AG09309 (cell line): ENCODE measurements at regions not wholly inside any gene's neighbourhood (a gene's known extent, or its start where the extent isn't known, plus 50 kb on each side); places are given as distances from the start of the nearest gene placed in this dataset.
"Not testable (repeated sequence)": the region's sequence is repeated elsewhere in the genome, so short reads cannot be mapped to it uniquely, and the experiment has no call there.

ENCODE experiments used
- DNase-seq: peaks from one replicate; pipeline ENCODE4 v3.0.0-alpha.2; 2010; ENCODE audit warnings: low read depth
- H3K4me3 ChIP-seq: 2 replicates; pipeline ENCODE4 v1.5.1; 2011; ENCODE audit warnings: mild to moderate bottlenecking, low read depth, low read length, moderate library complexity; ENCODE audit not compliant: control insufficient read depth
- TF ChIP-seq, protein P1 (sequence below): IDR thresholded peaks from 2 replicates; pipeline ENCODE4 v1.5.1; 2011; ENCODE audit warnings: mild to moderate bottlenecking, low read depth, low read length, inconsistent platforms; ENCODE audit not compliant: insufficient read depth, control insufficient read depth; ENCODE audit errors: missing control alignments

DNA sequence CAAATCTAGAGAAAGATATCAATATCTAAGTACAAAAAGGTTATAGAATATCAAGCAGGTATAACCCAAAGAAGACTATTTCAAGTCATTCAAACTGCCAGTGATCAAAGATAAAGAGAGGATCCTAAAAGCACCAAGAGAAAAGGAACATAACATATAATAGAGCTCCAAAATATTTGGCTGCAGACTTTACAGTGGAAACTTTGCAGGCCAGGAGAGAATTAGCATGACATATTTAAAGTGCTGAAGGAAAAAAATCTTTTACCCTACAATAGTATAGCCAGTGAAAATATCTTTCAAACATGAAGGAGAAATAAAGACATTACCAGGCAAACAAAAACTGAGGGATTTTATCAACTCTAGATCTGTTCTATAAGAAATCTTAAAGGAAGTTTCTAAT is 254.3 kb upstream of the ARHGEF26 start:
- DNase-seq: no peak
- H3K4me3 ChIP-seq: no peak overlapping the region
- TF ChIP-seq, protein P1, sequence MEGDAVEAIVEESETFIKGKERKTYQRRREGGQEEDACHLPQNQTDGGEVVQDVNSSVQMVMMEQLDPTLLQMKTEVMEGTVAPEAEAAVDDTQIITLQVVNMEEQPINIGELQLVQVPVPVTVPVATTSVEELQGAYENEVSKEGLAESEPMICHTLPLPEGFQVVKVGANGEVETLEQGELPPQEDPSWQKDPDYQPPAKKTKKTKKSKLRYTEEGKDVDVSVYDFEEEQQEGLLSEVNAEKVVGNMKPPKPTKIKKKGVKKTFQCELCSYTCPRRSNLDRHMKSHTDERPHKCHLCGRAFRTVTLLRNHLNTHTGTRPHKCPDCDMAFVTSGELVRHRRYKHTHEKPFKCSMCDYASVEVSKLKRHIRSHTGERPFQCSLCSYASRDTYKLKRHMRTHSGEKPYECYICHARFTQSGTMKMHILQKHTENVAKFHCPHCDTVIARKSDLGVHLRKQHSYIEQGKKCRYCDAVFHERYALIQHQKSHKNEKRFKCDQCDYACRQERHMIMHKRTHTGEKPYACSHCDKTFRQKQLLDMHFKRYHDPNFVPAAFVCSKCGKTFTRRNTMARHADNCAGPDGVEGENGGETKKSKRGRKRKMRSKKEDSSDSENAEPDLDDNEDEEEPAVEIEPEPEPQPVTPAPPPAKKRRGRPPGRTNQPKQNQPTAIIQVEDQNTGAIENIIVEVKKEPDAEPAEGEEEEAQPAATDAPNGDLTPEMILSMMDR: no peak

DNA sequence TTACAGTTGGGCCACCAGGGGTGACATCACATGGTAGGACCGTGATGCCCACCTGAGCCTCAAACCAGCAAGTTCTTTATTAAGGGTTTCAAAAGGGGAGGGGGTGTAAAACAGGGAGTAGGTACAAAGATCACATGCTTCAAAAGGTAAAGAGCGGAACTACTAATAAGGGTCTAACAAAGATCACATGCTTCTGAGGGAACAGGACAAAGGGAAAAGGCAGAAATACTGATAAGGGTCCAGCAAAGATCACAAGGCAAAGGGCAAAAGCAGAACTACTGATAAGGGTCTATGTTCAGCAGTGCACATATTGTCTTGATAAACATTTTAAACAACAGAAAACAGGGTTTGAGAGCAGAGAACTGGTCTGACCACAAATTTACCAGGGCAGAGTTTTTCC is 246.8 kb upstream of the ARHGEF26 start:
- DNase-seq, H3K4me3 ChIP-seq: not testable (repeated sequence)

DNA sequence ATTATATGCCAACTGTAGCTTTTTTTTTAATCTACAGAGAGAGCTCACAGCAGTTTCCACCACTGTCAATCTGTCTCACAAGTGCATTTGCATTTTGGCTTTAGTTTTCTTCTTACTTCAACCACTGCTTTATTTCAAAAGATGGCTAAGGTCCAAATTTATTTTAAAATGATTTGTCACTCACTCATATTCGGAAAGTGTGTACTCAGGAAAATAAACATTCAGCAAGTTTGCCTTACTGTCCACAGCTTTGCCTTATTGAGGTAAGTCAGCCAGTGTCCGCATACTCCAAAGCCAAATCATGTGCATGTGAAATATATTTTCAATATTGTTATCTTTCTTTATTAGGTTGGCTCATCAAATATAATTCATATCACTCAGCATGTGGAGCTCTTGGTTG is 240.7 kb upstream of the ARHGEF26 start:
- H3K4me3 ChIP-seq: no peak overlapping the region
- DNase-seq: no peak
- TF ChIP-seq, protein P1: no peak

DNA sequence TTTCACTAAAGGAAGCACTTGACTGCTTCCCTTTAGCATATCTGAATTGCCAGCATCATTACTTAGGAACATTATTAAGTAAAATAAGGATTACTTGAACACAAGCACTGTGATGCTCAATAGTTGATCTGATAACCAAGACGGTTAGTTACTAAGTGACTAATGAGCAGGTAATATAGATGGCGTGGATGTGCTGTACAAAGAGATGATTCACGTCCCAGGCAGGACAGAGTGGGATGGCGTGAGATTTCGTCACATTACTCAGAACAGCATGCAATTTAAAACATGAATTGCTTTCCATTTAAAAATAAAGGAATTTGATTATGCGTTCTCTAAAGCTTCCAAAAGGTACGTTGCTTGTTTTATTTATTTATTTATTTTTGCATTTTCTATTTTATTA is 240.0 kb upstream of the ARHGEF26 start:
- H3K4me3 ChIP-seq: no peak overlapping the region
- no peak for DNase-seq
- TF ChIP-seq, protein P1: no peak

DNA sequence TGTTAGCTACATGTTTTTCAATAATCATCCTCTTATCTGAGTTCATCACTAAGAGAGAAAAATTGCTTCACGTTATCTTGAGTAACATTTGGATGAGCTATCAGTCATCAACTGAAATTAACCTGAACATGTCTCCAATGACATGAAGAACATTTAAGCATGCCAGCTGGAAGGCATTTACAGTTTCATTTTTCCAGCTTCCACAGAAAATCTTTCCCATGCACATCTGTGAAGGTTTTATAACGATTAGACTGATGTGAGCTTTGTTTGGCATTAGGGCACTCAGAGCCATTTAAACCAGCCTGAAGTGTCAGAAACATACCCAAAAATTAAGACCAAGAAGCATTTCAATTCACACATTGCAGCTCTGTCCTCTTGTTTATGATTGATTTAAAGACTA is 235.8 kb upstream of the ARHGEF26 start:
- TF ChIP-seq, protein P1: no peak
- H3K4me3 ChIP-seq: no peak overlapping the region
- no peak for DNase-seq

DNA sequence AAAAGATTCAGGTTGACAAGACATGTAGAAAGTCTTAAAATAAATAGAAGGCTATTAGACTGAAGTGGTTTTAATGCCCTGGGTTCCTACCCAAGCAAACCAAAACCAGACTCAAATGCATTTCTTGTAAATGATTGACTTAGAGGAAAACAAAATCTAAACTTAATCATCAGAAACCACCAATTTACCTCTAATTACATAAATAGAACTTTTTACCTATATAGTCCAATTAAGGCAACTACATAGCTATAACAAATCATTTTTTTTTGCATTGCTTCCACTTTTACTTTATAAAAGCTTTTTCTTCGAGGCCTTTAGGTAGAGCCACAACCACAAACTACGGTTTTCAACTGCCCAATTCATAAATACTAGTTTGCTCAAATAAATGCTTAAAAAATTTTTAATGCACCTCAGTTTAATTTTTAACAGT is 231.3 kb upstream of the ARHGEF26 start:
- TF ChIP-seq, protein P1: no peak
- no peak for DNase-seq
- no peak overlapping the region for H3K4me3 ChIP-seq

DNA sequence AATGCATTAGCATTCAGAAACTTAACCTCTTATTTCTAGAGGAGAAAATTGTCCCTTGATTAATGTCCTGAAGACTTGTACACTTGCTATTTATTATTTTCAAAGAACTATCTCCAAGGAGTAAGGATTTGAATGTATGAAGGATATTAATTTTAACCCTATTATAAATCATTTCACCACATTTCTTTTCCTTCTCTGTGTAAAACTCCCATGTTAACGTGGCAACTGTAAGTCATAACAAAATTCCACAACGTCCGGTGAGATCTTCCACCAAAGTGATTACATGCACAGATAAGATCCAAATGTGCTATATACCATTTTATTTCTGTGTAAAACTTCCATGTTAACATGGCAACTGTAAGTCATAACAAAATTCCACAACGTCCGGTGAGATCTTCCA is 229.1 kb upstream of the ARHGEF26 start:
- H3K4me3 ChIP-seq: no peak overlapping the region
- peak; percentile 8 for DNase-seq
- TF ChIP-seq, protein P1: no peak
